ENCODE measurements at regions not wholly inside any gene's neighbourhood (a gene's known extent, or its start where the extent isn't known, plus 50 kb on each side); places are given as distances from the start of the nearest gene placed in this dataset.

- POLR2A ChIA-PET = no interaction called here
- 18% methylated on average over 7 of the region's 7 CpGs for WGBS (ENCODE audit: low lambda C conversion rate)
- DNase-seq = no peak
- Histone ChIP-seq H3F3A (replicated peaks; ENCODE audit: insufficient read depth) (no peaks in the 10 kb centered on the region), H3K9me3 (no peaks in the 10 kb centered on the region), H3K4me1 (ENCODE audit: control insufficient read depth in 1 of 2, insufficient read depth in 2 of 2, low read depth in 1 of 2, low read length in 1 of 2) (peaks cover 0 to 11% of the 10 kb centered on the region in 2 experiments; a peak in 1 of 4 replicates), H3K27ac (ENCODE audit: low read depth in 2 of 2, low read length in 1 of 2) (no peak overlapping the region), H3K4me3 (ENCODE audit: low read depth in 2 of 2, low read length in 1 of 2) (no peak overlapping the region), H3K27me3 (ENCODE audit: insufficient read depth) (no peaks in the 10 kb centered on the region), H3K79me2 (ENCODE audit: insufficient read depth) (no peaks in the 10 kb centered on the region), H3K4me2 (no peak overlapping the region), H2AFZ (ENCODE audit: low read depth) (no peak overlapping the region), H4K20me1 (ENCODE audit: insufficient read depth) (no peaks in the 10 kb centered on the region), H3K36me3 (replicated peaks in 1 of 2; ENCODE audit: control insufficient read depth in 1 of 2, insufficient read depth in 2 of 2, low read length in 1 of 2) (no peaks in the 10 kb centered on the region), H3K9me2 (no peaks in the 10 kb centered on the region), H3K9ac (no peak overlapping the region)
- CTCF ChIA-PET = no interaction called here
- TF ChIP-seq MEF2A (IDR thresholded peaks at IDR 0.05; ENCODE audit: borderline replicate concordance, low read depth) = no peak
- no peak for TF ChIP-seq CHD2 (IDR thresholded peaks at IDR 0.05; ENCODE audit: low read length, partially characterized antibody)
- TF ChIP-seq GABPA (IDR thresholded peaks at IDR 0.05; ENCODE audit: low read depth) = no peak
- no peak for TF ChIP-seq CTCF (IDR thresholded peaks at IDR 0.05)
- TF ChIP-seq NFIC (IDR thresholded peaks at IDR 0.05; ENCODE audit: borderline replicate concordance) = no peak
- TF ChIP-seq RAD21 (IDR thresholded peaks at IDR 0.05; ENCODE audit: low read length) = no peak
- TF ChIP-seq USF1 (IDR thresholded peaks at IDR 0.05; ENCODE audit: borderline replicate concordance, low read depth) = no peak
- no peak for TF ChIP-seq TAF1 (IDR thresholded peaks at IDR 0.05; ENCODE audit: borderline replicate concordance, low read depth, low read length)
- TF ChIP-seq POLR2AphosphoS5 (IDR thresholded peaks at IDR 0.05; ENCODE audit: low read depth, low read length) = no peak
- no peak for TF ChIP-seq NRF1 (IDR thresholded peaks at IDR 0.05; ENCODE audit: low read depth, low read length)
- TF ChIP-seq FOXM1 (IDR thresholded peaks at IDR 0.05; ENCODE audit: low read depth) = no peak
- no peak for TF ChIP-seq MAX (IDR thresholded peaks at IDR 0.05; ENCODE audit: low read depth)
- no peak for TF ChIP-seq RCOR1 (IDR thresholded peaks at IDR 0.05; ENCODE audit: low read length)
- no peak for TF ChIP-seq TEAD4 (IDR thresholded peaks at IDR 0.05; ENCODE audit: borderline replicate concordance, insufficient read depth)
- no peak for TF ChIP-seq MXI1 (IDR thresholded peaks at IDR 0.05; ENCODE audit: low read depth, low read length)
- TF ChIP-seq EP300 (IDR thresholded peaks at IDR 0.05; ENCODE audit: borderline replicate concordance in 1 of 2, low read depth in 1 of 2, low read length in 1 of 2) = no peak
- TF ChIP-seq YY1 (IDR thresholded peaks at IDR 0.05; ENCODE audit: low read depth) = no peak
- no peak for TF ChIP-seq RXRA (IDR thresholded peaks at IDR 0.05; ENCODE audit: borderline replicate concordance, low read depth)
- no peak for TF ChIP-seq SMC3 (IDR thresholded peaks at IDR 0.05; ENCODE audit: low read depth, low read length)
- no peak for TF ChIP-seq FOXJ3 (CRISPR knock-in tag; IDR thresholded peaks at IDR 0.05)
These were observed 306.9 kb downstream of the FGFR2 start for GRCh38 chr10:121291376-121291775.

Data from SK-N-SH (cell line).